HG03469 (cell line): ENCODE measurements at regions not wholly inside any gene's neighbourhood (a gene's known extent, or its start where the extent isn't known, plus 50 kb on each side); places are given as distances from the start of the nearest gene placed in this dataset.

Experiments used
- ATAC-seq: cut with Tn5 transposase; IDR thresholded peaks from one replicate; pipeline ENCODE4 v1.9.1; 2021; ENCODE audit warnings: mild to moderate bottlenecking, moderate library complexity, moderate number of reproducible peaks; ENCODE audit not compliant: unreplicated experiment

DNA sequence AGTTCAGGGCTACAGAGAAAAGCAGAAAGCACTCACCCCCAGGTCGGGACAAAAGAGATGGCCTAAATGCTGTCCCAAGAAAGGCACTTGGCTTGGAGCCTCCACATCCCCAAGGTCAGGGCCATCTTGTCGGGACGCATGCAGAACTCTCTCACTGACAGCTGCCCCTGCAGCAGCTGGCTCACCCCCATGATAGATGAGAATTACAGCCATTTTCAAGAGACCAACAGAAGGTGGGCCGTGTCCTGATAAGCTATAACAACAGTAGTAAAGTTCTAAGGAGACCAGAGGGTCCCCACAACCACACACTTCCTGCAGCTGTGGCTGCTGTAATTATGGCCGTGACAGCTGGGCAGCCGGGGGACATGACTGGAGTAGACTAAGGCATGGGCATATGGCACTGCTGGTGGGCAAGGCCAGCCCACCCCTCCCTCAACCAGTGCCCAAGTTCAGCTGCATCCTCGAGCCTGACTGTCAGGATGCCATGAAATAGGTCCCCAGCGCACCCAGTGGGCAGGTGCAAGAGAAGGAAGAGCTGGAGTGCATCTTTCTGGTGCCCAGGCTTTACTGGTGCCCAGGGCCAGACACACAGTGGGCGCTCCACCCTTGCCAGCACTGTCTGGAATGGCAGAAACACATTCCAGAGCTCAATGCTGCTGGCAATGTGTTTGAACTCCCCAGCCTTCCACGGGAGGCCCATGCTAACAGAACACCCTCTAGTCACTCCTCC lies 436.7 kb upstream of the ZNF507 start:
- ATAC-seq, result no peak

DNA sequence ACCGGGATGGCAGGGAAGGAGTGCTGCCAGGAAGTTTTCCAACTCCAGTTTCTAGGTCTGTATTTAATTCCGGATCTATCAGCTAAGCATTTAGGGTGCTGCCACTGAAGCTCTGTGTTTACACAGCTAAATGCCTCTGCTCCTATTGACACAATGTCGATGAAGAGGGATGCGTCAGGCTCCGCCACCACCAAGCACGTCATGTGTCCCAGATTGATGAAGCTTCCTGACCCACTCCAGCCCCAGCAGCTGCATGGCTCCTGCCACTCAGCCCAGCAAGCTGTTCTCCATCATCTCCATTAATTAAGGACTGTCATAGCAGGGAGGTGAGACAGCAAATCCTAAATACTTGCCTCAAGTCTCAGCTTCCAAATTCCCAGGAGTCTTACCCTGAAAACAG lies 435.2 kb upstream of the ZNF507 start:
- no peak for ATAC-seq

DNA sequence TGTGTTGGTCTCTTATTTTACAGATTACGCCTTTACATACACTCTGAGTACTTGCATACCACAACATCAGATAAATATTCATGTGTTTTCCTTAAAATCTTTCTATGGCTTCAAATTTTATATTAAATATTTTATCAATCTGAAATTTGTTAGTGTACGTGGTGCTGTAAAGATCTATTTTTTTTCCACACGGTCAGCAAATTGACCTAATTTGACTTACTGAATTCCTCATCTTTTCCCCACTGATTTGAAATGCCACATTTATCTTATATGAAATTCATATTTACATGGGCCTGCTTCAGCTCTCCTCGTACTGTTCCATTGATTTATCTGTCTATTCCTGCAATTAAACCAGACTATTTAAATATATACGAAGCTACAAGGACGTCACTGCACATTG lies 433.8 kb upstream of the ZNF507 start:
- no peak for ATAC-seq

DNA sequence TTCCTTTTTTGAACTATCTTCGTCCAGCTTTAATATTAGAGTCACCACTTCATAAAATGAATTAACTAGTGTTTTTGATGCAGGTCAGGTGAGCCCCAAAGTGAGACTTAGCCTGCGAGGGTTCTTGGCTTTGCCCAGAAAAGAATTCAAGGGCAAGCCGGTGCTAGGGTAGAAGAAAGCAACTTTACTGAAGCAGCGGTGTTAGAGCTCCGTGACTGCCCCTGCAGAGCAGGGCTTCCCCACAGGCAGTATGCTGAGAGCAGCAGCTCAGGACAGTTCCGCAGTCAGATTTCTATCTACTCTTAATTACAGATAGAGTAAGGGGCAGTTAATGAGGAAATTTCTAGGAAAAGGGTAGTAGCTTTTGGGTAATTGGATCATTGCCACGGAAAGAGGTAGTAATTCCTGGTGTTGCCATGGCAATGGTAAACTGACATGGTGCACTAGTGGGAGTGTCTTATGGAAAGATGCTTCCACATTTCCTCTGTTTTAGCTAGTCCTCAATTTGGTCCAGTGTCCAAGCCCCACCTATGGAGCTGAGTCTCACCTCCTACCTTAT lies 432.2 kb upstream of the ZNF507 start:
- no peak for ATAC-seq

DNA sequence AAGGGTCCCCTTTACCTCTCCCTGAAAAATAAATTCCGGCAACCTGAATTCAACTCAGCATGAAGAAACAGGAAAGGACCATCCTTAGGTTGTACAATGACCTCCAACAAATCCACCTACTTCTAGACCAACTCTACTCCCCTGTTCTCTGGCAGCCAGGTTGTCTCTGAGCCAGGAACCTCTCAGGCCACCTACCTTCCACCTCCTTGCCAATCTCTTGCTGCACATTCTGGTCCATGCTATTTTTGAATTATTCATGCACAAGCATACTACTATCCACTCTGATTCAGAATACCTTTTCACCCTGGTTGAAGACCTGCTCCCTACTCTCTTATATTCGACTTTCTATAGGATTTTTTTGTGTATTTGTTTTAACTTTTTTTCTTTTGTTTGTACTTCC lies 415.0 kb upstream of the ZNF507 start:
- no peak for ATAC-seq

DNA sequence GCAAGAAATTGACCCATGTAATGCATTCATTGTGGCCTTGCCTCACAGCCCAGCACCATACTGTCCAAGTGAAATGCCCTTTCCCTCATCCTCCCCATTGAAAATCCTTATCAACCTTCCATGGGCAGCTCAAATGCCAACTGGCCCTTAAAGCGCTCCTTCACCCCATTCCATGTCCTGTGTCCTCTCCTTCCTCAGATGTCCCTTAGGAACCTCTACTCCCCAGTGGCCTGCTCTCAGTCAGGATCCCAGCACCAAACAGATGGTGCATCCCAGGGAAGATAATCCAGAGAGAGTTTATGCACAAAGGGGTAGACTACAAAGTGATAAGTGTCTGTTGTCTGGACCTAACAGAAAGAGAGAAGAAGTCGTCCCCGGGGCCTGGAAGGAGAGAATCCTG lies 407.4 kb upstream of the ZNF507 start:
- ATAC-seq, result no peak

DNA sequence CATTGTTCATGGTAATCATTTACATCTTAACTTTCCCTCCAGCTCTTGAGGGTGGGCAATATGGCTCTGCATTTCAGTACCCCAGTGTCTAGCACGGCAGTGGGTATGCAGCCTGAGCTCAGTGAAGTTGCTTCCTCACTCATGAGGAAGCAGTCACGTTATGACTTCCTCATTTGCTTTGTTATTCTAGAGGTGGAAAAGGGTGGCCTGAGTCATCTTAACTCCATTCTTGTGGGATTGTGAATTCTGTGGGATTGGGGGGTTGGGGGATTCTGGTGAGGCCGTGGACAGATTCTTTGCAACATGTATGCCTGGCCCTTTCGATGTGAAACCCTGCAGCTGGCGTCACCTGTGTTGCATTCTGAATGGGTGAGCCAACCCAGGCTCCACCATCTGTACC lies 406.7 kb upstream of the ZNF507 start:
- no peak for ATAC-seq

DNA sequence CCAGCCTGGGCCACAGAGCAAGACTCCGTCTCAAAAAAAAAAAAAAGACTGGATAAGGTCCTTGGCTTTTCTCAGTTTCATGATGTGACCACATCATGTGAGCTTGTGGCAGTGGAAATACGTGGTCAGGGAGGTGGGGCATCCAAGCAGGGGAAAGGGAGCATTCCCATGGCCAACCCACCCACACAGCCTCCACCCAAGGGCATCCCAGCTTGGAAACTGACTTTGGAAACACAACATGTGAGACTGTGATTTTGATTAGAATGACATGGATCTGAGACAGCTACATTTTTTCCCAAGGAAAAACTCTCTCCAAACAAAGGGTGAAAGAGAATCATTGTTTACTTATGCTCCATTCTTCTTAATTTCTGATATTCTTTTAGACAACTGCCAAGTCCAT lies 405.0 kb upstream of the ZNF507 start:
- no peak for ATAC-seq

DNA sequence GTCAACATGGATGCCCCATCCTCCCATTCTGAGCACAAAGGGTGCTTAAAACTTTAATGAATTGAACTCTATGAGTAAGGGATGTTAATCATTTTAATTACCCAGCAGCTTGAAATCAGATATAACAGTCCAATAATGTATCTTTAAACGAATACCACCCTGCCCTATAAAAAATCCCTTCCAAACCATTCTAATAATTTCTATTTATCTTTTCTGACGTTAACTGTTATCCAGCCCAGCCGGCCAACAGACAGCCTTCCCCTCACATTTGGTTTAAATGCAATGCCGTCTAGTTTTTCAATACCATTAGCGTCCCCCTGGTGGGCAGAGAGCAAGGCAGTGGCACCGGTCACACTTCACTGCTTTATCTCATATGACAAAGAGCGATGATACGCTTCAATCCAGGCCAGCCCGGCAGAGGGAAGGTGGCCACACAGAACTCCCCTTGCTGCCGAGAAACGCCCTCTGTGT lies 402.2 kb upstream of the ZNF507 start:
- no peak for ATAC-seq

DNA sequence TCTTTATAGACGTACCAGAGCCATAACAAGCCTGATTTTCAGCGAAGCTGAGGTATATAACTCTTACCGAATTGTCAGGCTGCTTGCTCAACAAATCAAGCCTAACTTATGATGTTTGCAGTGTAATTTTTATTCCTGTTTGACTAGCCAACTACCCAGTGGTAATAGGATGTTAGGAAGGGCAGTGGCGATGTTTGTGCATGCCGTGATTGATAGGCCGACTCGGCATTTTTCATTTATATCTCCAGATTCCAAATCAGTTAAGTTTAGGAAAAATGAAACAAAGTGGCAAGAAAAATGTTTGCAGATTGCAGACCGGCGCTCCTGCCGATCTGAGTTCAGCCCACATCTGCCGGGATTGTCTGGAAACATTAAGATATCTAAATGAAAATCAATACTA lies 401.6 kb upstream of the ZNF507 start:
- no peak for ATAC-seq

DNA sequence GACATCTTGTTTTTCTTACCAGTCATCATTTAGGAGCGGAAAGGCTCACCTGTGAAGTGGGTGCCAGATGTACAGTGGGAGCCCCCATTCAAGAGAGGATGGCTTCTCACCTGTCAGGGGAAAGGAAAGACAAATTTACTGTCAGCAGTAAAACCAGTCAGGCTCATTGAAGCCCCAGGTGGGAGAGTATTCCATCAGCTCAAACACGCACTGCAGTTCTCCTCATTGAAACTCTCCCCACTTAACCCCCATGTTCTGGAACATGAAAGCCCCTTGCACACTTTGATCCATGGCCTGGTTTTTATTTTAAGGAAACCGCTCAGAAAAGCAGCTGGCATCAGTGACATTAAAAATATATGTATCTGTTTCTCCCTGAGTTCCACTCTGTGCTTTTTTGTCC lies 401.1 kb upstream of the ZNF507 start:
- ATAC-seq, result no peak

DNA sequence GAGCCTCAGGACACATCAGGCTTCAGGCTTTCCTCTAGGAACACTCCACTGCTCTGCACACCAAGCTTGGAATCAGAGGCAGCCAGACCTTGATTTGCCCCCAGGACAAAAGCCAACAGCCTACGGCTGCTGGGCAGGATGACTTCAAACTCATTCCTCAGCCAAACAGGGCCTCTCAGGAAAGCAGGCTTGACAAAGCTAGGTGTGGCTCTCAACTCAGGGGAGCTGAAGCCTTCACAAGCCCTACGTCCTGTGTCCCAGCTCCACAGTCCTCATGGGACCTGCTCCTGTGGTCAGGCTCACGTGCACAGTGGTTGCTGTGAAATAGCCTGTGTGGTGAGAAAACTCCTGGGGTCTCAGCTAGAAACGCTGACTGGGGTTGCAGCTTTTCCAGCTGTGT lies 398.9 kb upstream of the ZNF507 start:
- ATAC-seq, result no peak

DNA sequence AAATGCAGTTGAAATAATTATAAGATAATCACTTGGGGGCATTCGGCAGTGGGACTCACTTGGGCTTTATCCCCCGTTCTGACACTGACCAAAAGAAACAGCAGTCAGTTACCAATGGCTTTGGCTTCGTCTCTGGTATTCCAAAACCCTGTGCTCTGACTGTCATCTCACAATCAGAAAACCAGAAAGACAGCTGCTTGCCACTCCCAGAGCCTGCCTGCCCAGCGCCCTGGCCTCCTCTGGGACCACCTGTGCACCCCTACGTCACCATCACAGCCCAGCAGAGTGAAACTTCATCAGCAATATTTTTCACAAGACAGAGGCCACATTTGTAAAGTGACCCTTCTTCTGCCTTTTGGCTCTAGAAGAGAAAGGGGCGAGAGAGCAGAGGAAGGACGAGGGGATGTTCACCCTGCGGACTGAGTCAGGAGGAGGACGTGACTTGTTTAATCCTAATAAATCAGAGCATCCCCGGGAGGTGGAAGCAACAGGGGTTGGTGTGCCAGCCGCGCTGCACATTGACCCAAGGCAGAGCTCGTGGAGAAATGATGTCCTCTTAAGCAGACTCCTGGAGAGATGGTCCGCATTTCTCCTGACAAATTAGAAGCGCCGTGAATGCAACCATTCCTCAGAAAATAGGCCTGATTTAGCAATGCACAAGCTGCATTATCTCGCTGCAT lies 397.8 kb upstream of the ZNF507 start:
- no peak for ATAC-seq

DNA sequence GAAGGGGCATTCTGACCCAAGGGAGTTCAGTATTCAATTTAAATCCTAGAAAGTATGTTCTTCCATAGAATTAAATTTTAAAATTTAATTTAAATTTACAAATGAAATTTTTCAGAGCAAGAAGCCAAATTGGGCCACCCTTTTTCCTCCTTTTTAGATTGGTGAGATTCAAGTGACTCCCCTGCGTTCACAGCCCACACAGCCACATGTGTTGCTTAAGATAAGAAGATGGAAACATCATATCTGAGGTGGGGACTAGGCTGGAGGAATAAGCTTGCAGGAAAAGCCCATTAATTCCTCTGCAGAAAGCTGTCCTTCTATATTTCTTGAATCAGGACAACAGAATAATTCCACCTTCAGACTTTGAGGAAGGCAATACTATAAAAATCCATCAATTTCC lies 392.7 kb upstream of the ZNF507 start:
- ATAC-seq, result no peak

DNA sequence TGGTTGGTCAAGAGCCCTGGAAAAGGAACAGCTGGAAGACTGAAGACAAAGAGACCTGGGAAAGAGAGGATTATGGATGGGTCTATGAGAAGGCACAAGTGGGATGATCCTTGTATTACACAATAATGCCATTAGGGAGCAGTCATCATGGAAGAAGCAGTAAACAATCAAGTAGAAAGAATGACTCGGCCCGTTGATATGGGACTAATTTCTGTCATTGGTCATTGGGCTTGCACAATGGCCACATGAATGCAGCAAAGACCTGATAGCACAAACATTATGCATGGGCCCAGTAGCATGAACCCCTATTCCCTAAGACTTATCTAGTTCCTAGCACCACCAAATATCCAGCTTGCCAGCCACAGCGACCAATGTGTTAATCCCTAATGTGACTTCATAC lies 390.3 kb upstream of the ZNF507 start:
- no peak for ATAC-seq

DNA sequence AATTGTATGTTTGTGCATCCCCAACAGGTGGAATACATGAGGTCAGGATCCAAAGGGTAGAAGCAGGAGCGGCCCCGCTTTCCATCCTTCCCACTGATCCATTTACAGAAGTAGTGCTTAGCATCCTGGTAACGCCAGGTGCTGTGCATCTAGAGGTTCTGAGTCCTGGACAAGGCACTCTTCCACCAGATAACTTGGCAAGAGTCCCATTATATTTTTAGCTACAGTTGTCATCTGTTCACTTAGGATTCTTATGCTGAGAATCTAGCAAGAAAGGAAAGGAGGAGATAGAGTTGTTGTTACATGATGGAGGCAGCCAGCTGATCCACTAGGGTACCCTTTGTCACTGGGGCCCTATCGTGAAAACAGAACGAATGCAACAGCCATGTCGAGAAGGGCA lies 389.5 kb upstream of the ZNF507 start:
- no peak for ATAC-seq

DNA sequence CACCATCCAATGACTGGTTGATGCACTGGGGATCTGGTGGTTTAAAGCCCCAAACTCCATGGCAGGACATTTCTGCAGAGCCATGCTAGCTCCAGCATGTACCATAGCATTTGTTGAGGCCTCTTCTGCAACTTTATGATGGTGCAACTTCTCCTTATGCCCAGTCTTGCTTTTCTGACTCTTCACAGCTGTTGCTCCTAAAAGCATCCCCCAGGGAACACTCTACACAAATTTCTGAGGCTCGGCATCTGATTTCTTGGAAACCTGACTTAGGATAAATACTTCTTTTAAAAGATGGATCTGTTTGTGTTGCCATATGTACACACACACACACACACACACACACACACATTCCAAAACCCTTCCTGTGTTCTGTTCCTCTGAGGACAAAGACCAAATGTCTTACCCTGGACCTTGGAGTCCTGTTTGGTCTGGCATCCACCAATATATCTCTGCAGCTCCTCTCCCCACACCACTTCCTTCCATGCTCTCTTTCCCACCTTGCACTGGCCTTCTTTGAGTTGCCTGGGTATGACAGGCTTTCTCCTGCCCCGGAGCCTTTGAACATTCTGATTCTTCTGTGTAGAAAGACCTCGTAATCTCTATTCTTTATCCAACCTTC lies 388.5 kb upstream of the ZNF507 start:
- no peak for ATAC-seq

DNA sequence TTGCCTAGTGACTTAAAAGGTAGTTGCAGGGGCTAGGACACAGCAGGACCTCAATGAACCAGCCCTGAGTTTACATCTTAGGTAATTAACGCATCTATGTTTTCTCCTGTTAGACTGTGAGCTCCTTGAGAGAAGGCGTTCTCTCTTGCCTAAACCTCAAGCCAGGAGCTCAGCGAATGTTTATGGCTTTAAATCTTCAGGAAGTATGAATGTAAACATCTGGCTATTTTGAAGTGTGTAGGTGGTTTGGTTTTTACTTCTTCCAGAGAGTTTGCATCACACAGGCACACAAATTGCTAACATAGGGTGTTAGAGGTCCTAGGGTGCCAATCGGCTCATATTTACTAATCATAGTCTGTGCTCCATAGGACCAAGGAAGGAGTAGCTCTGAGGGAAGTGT lies 387.7 kb upstream of the ZNF507 start:
- no peak for ATAC-seq

DNA sequence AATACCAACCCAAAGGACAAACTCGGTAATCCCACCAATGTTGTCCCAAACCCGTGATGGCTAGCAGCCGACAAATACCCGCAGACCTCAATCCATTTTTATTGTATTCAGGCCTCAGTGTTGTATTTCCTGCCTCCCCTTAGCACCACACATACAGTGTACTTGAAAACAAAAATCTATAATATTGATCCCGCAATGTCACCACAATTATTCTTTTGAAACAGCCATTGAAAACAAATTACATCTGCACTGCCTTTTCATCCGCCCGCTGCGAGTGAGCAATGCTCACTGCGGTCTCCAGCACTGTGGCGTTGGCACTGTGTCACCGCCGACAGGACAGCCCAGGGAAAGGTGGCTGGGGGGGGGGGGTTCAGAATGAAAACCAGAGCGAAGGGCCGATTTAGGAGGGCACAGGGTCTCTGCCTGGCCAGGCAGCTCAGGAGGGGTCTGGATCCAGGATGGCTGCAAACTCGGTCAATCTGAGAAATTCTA lies 385.8 kb upstream of the ZNF507 start:
- no peak for ATAC-seq

DNA sequence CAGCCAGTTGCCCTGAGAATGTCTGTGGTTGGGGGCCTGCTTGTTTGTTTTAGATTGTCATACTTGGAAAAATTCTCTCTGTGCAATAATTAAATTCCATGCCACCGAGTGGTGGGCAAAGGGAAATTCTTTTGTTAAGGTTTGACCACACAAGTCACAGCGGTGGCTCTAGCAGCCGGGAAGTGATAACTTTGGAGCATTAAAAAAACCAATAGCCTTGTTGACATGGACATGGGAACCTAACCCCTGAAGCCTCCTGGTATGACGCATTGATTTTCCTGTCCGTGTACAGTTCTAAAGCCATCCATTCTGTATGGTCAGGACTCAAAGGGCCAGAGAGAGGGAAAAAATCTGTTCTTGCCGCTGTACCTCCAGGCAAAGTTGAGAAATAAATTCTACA lies 384.9 kb upstream of the ZNF507 start:
- no peak for ATAC-seq

DNA sequence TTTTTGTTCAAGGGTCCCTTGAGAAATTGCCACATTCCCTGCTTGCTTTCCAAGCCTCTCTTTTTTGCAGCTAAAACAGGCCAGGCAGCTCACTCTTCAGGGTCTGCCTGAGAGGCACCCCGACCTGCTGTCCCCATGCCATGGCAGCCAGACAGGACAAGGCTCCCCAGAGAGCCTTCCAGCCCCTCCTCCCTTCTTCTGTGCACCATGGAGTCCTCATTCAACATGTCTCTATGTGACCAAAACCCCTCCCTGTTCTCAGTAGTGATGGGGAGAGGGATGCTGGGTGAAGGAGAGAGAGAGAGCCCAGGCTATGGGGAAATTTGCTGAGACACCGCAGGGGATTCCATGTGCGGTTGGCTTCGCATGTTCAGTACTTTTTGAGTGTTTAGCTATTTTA lies 384.2 kb upstream of the ZNF507 start:
- ATAC-seq, result no peak

DNA sequence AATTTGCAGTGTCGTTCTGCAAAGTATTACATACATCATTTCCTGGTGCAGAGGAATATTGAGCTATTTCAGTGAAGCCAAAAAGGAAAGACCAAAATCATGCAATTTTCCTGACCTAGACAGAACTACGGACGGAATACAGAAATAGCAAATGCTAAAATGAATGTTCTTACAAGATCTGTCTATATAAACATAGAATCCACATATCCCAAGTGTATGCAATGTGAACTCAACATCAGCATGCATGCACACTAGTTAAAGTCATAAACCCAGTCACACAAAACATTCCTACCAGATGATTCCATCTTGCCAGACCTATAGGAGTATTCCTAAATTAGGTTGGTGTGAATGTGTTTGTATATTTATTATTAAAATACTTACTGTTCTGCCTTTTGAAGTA lies 383.7 kb upstream of the ZNF507 start:
- no peak for ATAC-seq
